K562 (cell line): ENCODE measurements at regions not wholly inside any gene's neighbourhood (a gene's known extent, or its start where the extent isn't known, plus 50 kb on each side); places are given as distances from the start of the nearest gene placed in this dataset.
A peak's percentile ranks its signal among the peaks of the same experiment; 100 is the strongest.

Experiments
- ARID1B ChIP-seq: fragments of 450-650 bp; IDR thresholded peaks from 2 replicates; pipeline ENCODE4 v1.6.1; 2016; ENCODE audit warnings: antibody characterized with exemption, mild to moderate bottlenecking, inconsistent platforms
- DIDO1 ChIP-seq: fragments of 450-650 bp; IDR thresholded peaks from 2 replicates; pipeline ENCODE4 v1.6.1; 2016; ENCODE audit warnings: low read depth, missing biosample characterization, missing genetic modification characterization
- GATAD2B ChIP-seq: fragments of 450-650 bp; IDR thresholded peaks from 2 replicates; pipeline ENCODE4 v1.6.1; 2017; ENCODE audit warnings: mild to moderate bottlenecking, borderline replicate concordance
- HMG20A ChIP-seq: fragments of 450-650 bp; formaldehyde crosslinking; conservative IDR thresholded peaks from 2 replicates; pipeline ENCODE4 v1.4.0; 2020; ENCODE audit warnings: mild to moderate bottlenecking, mixed read lengths
- HNRNPH1 ChIP-seq: fragments of 200-400 bp; formaldehyde crosslinking; optimal IDR thresholded peaks from 2 replicates; pipeline ENCODE3; 2017; ENCODE audit warnings: low read depth, mild to moderate bottlenecking, low read length, moderate library complexity
- HNRNPL ChIP-seq: fragments of 200-400 bp; formaldehyde crosslinking; IDR thresholded peaks from 2 replicates; pipeline ENCODE4 v1.6.1; 2017; ENCODE audit warnings: low read depth, mild to moderate bottlenecking, low read length
- KLF16 ChIP-seq: IDR thresholded peaks from 2 replicates; pipeline ENCODE4 v1.6.1; 2016; ENCODE audit warnings: antibody characterized with exemption
- MTF1 ChIP-seq: fragments of 250-450 bp; sonication (Bioruptor Pico); IDR thresholded peaks from 2 replicates; pipeline ENCODE4 v1.9.0; 2021; ENCODE audit warnings: moderate library complexity, mild to moderate bottlenecking, inconsistent platforms, borderline replicate concordance
- NR4A1 ChIP-seq, 2 experiments: fragments of 250-450 bp in 1 of 2; fragments of 450-650 bp in 1 of 2; sonication (Bioruptor Pico) in 1 of 2; IDR thresholded peaks; 2 replicates each; pipeline versions ENCODE4 v1.4.0 to v1.6.1; 2016 to 2020; ENCODE audit warnings: mild to moderate bottlenecking in 2 of 2, missing compliant biosample characterization in 1 of 2, missing genetic modification characterization in 1 of 2, moderate library complexity in 1 of 2
- RAD21 ChIP-seq, 2 experiments: fragments of 250-450 bp in 1 of 2; fragments of 450-650 bp in 1 of 2; sonication (Bioruptor Pico) in 1 of 2; formaldehyde crosslinking in 1 of 2; IDR thresholded peaks in 1 of 2; conservative IDR thresholded peaks in 1 of 2; 2 replicates each; pipeline versions ENCODE4 v1.4.0 to v1.8.0; 2020 to 2022; ENCODE audit warnings: mild to moderate bottlenecking in 2 of 2, moderate library complexity in 1 of 2
- RAD51 ChIP-seq: fragments of 450-650 bp; IDR thresholded peaks from 2 replicates; pipeline ENCODE4 v1.7.1; 2016; ENCODE audit warnings: low read depth, mild to moderate bottlenecking, borderline replicate concordance
- ZFP1 ChIP-seq: fragments of 450-650 bp; formaldehyde crosslinking; IDR thresholded peaks from 2 replicates; pipeline ENCODE4 v1.4.0; 2020; ENCODE audit warnings: mild to moderate bottlenecking, mixed read lengths
- TF ChIP-seq, protein P1 (sequence below), 2 experiments: fragments of 250-450 bp in 1 of 2; fragments of 450-650 bp in 1 of 2; sonication (Bioruptor Pico) in 1 of 2; IDR thresholded peaks; 2 replicates each; pipeline versions ENCODE4 v1.6.1 to v1.8.0; 2016 to 2021; ENCODE audit warnings: mild to moderate bottlenecking in 2 of 2, moderate library complexity in 2 of 2, missing compliant biosample characterization in 1 of 2, missing genetic modification characterization in 1 of 2
- TF ChIP-seq, protein P2 (sequence below): fragments of 250-450 bp; sonication (Bioruptor Pico); IDR thresholded peaks from 2 replicates; pipeline ENCODE4 v1.9.0; 2021; ENCODE audit warnings: mild to moderate bottlenecking
- TF ChIP-seq, protein P3 (sequence below), 3 experiments: IDR thresholded peaks in 2 of 3; conservative IDR thresholded peaks in 1 of 3; 2 replicates each; pipeline ENCODE4 v1.5.1; 2011 to 2012; ENCODE audit warnings: low read length in 3 of 3, mild to moderate bottlenecking in 3 of 3, control low read depth in 2 of 3, improper control_type of control experiment in 1 of 3, inconsistent platforms in 1 of 3, low read depth in 1 of 3, mixed read lengths in 1 of 3, moderate library complexity in 1 of 3; ENCODE audit not compliant: insufficient read depth in 2 of 3
- TF ChIP-seq, protein P4 (sequence below), 3 experiments: fragments of 200-800 bp in 1 of 3; fragments of 250-450 bp in 1 of 3; fragments of 450-650 bp in 1 of 3; sonication (Bioruptor Pico) in 1 of 3; sonication (Bioruptor generic) in 1 of 3; formaldehyde crosslinking in 1 of 3; IDR thresholded peaks; 2 replicates each; pipeline versions ENCODE4 v1.6.1 to v1.8.0; 2016 to 2022; ENCODE audit warnings: mild to moderate bottlenecking in 2 of 3, missing genetic modification characterization in 2 of 3, missing compliant biosample characterization in 1 of 3, moderate library complexity in 1 of 3

DNA sequence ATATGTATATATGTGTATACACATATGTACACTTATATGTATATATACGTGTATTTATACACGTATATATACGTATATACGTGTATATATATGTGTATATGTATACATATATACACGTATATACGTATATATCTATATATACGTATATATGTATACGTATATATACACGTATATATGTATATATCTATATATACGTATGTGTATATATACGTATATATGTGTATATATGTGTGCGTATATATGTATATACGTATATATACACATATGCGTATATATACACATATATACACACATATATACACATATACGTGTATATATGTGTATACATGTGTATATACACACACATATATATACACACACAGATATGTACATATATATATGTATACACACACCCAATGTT lies 348.0 kb upstream of the LCORL start (continued):
- TF ChIP-seq, protein P1, sequence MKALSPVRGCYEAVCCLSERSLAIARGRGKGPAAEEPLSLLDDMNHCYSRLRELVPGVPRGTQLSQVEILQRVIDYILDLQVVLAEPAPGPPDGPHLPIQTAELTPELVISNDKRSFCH (CRISPR knock-in tag; IDR thresholded peaks at IDR 0.05), result 0 out of 2 replicates have a peak, but pooled peaks have one; percentile 48
- TF ChIP-seq, protein P1 (tag; IDR thresholded peaks at IDR 0.05), result no peak
- TF ChIP-seq HMG20A (CRISPR knock-in tag) (no peak), GATAD2B (no peak), NR4A1 (CRISPR knock-in tag; IDR thresholded peaks at IDR 0.05) (no peak), NR4A1 (tag; IDR thresholded peaks at IDR 0.05) (no peak), ARID1B (no peak), RAD51 (no peak), RAD21 (CRISPR knock-in tag; conservative IDR thresholded peaks at IDR 0.05 in 1 of 2, IDR thresholded peaks at IDR 0.05 in 1 of 2) (no peak), KLF16 (no peak), ZFP1 (CRISPR knock-in tag) (no peak), HNRNPH1 (no peak), HNRNPL (no peak), DIDO1 (tag) (no peak), MTF1 (CRISPR knock-in tag) (peak; percentile 94)
- TF ChIP-seq, protein P2, sequence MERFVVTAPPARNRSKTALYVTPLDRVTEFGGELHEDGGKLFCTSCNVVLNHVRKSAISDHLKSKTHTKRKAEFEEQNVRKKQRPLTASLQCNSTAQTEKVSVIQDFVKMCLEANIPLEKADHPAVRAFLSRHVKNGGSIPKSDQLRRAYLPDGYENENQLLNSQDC (CRISPR knock-in tag), result no peak
- TF ChIP-seq, protein P3, sequence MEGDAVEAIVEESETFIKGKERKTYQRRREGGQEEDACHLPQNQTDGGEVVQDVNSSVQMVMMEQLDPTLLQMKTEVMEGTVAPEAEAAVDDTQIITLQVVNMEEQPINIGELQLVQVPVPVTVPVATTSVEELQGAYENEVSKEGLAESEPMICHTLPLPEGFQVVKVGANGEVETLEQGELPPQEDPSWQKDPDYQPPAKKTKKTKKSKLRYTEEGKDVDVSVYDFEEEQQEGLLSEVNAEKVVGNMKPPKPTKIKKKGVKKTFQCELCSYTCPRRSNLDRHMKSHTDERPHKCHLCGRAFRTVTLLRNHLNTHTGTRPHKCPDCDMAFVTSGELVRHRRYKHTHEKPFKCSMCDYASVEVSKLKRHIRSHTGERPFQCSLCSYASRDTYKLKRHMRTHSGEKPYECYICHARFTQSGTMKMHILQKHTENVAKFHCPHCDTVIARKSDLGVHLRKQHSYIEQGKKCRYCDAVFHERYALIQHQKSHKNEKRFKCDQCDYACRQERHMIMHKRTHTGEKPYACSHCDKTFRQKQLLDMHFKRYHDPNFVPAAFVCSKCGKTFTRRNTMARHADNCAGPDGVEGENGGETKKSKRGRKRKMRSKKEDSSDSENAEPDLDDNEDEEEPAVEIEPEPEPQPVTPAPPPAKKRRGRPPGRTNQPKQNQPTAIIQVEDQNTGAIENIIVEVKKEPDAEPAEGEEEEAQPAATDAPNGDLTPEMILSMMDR (IDR thresholded peaks at IDR 0.05 in 2 of 3, conservative IDR thresholded peaks at IDR 0.05 in 1 of 3; ENCODE audit: insufficient read depth in 2 of 3, low read depth in 1 of 3, low read length in 3 of 3), result no peak
- TF ChIP-seq, protein P4, sequence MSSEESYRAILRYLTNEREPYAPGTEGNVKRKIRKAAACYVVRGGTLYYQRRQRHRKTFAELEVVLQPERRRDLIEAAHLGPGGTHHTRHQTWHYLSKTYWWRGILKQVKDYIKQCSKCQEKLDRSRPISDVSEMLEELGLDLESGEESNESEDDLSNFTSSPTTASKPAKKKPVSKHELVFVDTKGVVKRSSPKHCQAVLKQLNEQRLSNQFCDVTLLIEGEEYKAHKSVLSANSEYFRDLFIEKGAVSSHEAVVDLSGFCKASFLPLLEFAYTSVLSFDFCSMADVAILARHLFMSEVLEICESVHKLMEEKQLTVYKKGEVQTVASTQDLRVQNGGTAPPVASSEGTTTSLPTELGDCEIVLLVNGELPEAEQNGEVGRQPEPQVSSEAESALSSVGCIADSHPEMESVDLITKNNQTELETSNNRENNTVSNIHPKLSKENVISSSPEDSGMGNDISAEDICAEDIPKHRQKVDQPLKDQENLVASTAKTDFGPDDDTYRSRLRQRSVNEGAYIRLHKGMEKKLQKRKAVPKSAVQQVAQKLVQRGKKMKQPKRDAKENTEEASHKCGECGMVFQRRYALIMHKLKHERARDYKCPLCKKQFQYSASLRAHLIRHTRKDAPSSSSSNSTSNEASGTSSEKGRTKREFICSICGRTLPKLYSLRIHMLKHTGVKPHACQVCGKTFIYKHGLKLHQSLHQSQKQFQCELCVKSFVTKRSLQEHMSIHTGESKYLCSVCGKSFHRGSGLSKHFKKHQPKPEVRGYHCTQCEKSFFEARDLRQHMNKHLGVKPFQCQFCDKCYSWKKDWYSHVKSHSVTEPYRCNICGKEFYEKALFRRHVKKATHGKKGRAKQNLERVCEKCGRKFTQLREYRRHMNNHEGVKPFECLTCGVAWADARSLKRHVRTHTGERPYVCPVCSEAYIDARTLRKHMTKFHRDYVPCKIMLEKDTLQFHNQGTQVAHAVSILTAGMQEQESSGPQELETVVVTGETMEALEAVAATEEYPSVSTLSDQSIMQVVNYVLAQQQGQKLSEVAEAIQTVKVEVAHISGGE (CRISPR knock-in tag; IDR thresholded peaks at IDR 0.05), result peak in 1 of 3 experiments; percentile 74; a peak in 2 of 6 replicates
